WTC11 (cell line): ENCODE measurements at regions not wholly inside any gene's neighbourhood (a gene's known extent, or its start where the extent isn't known, plus 50 kb on each side); places are given as distances from the start of the nearest gene placed in this dataset.

Source experiments
- ATAC-seq: fragments of 200-7000 bp; cut with Tn5 transposase; 2 replicates; pipeline ENCODE4 v1.10.0; 2021; ENCODE audit warnings: mild to moderate bottlenecking, moderate library complexity
- CTCF ChIA-PET: fragments of 300-600 bp; sonication (Branson Sonifier 250); formaldehyde crosslinking; loops from one replicate; lab custom pipeline; 2021; ENCODE audit warnings: antibody characterized with exemption; lab: Charles Lee
- POLR2A ChIA-PET: fragments of 350-600 bp; sonication (Branson Sonifier 250); formaldehyde crosslinking; loops from one replicate; lab custom pipeline; 2021; ENCODE audit warnings: antibody characterized with exemption; lab: Charles Lee
- DNase-seq: peaks from one replicate; pipeline ENCODE4 v3.0.0; 2021; ENCODE audit warnings: low spot score
- H3K27ac Mint-ChIP-seq: 2 replicates; pipeline ENCODE4 v1.8.0; 2021; ENCODE audit warnings: mixed read lengths
- H3K27me3 Mint-ChIP-seq: 2 replicates; pipeline ENCODE4 v1.8.0; 2021; ENCODE audit warnings: low read depth, mild to moderate bottlenecking, moderate library complexity, mixed read lengths
- H3K36me3 Mint-ChIP-seq: 2 replicates; pipeline ENCODE4 v1.8.0; 2021; ENCODE audit warnings: mixed read lengths
- H3K4me1 Mint-ChIP-seq: 2 replicates; pipeline ENCODE4 v1.8.0; 2022; ENCODE audit warnings: mixed read lengths
- H3K4me3 Mint-ChIP-seq: 2 replicates; pipeline ENCODE4 v1.8.0; 2021; ENCODE audit warnings: mild to moderate bottlenecking, moderate library complexity, mixed read lengths
- H3K9me3 Mint-ChIP-seq: 2 replicates; pipeline ENCODE4 v1.8.0; 2021; ENCODE audit warnings: mixed read lengths
- CBFB ChIP-seq: sonication (generic); formaldehyde crosslinking; IDR thresholded peaks from 2 replicates; pipeline ENCODE4 v1.8.1; 2022; ENCODE audit warnings: mild to moderate bottlenecking, low read depth, missing genetic modification reagents
- CDX4 ChIP-seq: fragments of 250-450 bp; sonication (Bioruptor Pico); IDR thresholded peaks from 2 replicates; pipeline ENCODE4 v1.9.0; 2021; ENCODE audit warnings: moderate library complexity, mild to moderate bottlenecking, inconsistent platforms, borderline replicate concordance
- CREM ChIP-seq: sonication (generic); formaldehyde crosslinking; IDR thresholded peaks from 2 replicates; pipeline ENCODE4 v1.8.1; 2022; ENCODE audit warnings: mild to moderate bottlenecking, missing genetic modification reagents, moderate library complexity
- ELF4 ChIP-seq: sonication (generic); formaldehyde crosslinking; IDR thresholded peaks from 2 replicates; pipeline ENCODE4 v1.8.1; 2022; ENCODE audit warnings: low read depth, mild to moderate bottlenecking, moderate library complexity, missing genetic modification reagents
- GTF2I ChIP-seq: fragments of 250-450 bp; sonication (Bioruptor Pico); conservative IDR thresholded peaks from 2 replicates; pipeline ENCODE4 v1.4.0; 2021; ENCODE audit warnings: mild to moderate bottlenecking
- IRF2 ChIP-seq: sonication (generic); formaldehyde crosslinking; IDR thresholded peaks from 2 replicates; pipeline ENCODE4 v1.8.0; 2022; ENCODE audit warnings: low read depth, missing genetic modification reagents, borderline replicate concordance
- JUN ChIP-seq: sonication (generic); formaldehyde crosslinking; IDR thresholded peaks from 2 replicates; pipeline ENCODE4 v1.8.0; 2023; ENCODE audit warnings: mild to moderate bottlenecking, missing genetic modification reagents
- KAT7 ChIP-seq: sonication (generic); formaldehyde crosslinking; IDR thresholded peaks from 2 replicates; pipeline ENCODE4 v1.8.1; 2023; ENCODE audit warnings: missing genetic modification reagents, mild to moderate bottlenecking, borderline replicate concordance
- NFATC4 ChIP-seq: fragments of 250-450 bp; sonication (Bioruptor Pico); IDR thresholded peaks from 2 replicates; pipeline ENCODE4 v1.9.0; 2021; ENCODE audit warnings: mild to moderate bottlenecking
- PRDM15 ChIP-seq: sonication (generic); formaldehyde crosslinking; IDR thresholded peaks from 2 replicates; pipeline ENCODE4 v1.8.0; 2022; ENCODE audit warnings: missing genetic modification reagents
- PRRX2 ChIP-seq: fragments of 250-450 bp; sonication (Bioruptor Pico); IDR thresholded peaks from 2 replicates; pipeline ENCODE4 v1.8.0; 2021; ENCODE audit warnings: mild to moderate bottlenecking
- ZNF138 ChIP-seq: sonication (generic); formaldehyde crosslinking; conservative IDR thresholded peaks from 2 replicates; pipeline ENCODE4 v1.8.1; 2022; ENCODE audit warnings: mild to moderate bottlenecking, moderate library complexity, missing genetic modification reagents
- ZNF263 ChIP-seq: sonication (generic); formaldehyde crosslinking; IDR thresholded peaks from 2 replicates; pipeline ENCODE4 v1.8.1; 2022; ENCODE audit warnings: low read depth, mild to moderate bottlenecking, moderate library complexity, missing genetic modification reagents
- TF ChIP-seq, protein P1 (sequence below): fragments of 250-450 bp; sonication (Bioruptor Pico); conservative IDR thresholded peaks from 2 replicates; pipeline ENCODE4 v1.9.0; 2021; ENCODE audit warnings: mild to moderate bottlenecking
- TF ChIP-seq, protein P2 (sequence below): sonication (generic); formaldehyde crosslinking; IDR thresholded peaks from 2 replicates; pipeline ENCODE4 v1.8.1; 2023; ENCODE audit warnings: mild to moderate bottlenecking, missing genetic modification reagents
- TF ChIP-seq, protein P3 (sequence below): sonication (generic); formaldehyde crosslinking; IDR thresholded peaks from 2 replicates; pipeline ENCODE4 v1.8.1; 2023; ENCODE audit warnings: mild to moderate bottlenecking, missing genetic modification reagents, moderate library complexity
- TF ChIP-seq, protein P4 (sequence below): sonication (generic); formaldehyde crosslinking; IDR thresholded peaks from 2 replicates; pipeline ENCODE4 v1.8.1; 2023; ENCODE audit warnings: mild to moderate bottlenecking, missing genetic modification reagents, borderline replicate concordance

GRCh38 chr2:147782141-147782930, 62.5 kb upstream of the ACVR2A start (continued):
- TF ChIP-seq, protein P1, sequence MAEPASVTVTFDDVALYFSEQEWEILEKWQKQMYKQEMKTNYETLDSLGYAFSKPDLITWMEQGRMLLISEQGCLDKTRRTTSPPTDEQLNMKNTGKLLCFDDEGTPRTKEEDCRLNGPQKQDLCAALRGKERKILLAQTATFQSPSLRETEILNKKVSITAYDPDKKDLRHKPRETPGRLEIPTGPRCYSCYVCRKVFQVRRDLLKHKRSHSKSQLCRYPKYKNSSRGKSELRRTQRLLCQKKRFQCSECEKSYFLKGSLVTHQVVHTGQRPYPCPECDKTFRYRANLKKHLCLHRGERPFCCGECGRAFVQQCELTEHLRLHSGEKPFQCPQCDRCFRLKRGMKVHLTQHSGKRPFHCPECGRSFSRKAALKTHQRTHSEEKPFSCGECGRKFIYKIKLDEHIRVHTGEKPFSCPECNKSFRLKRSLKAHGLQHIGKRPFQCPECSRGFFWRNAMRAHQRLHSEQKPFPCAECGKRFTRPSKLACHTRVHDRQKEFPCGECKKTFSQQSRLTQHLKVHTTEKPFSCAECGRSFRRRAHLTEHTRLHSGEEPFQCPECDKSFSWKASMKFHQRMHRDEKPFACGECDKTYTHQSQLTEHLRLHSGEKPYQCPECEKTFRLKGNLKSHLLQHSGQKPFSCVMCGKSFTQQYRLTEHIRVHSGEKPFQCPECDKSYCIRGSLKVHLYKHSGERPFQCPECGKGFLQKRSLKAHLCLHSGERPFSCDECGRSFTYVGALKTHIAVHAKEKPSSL = no peak

DNA sequence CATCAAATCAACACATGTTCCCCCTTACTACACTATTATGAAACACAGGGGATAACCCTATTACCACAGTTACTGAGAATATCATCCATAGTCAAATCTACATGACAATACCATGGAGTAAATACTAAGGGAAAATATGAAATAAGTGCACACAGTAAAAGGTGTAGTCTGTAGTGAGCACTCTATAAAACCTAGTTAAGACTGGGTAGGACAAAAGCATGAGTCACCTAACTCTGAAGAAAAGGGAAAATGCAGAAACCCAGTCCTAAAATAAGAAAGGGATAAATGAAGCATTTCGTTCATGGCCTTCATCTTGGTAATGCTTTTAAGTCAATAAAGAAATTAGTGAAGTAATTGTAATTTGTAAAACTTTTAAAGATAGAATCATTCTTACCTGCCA, 65.4 kb upstream of the ACVR2A start:
- Mint-ChIP-seq H3K27me3 (no peaks in the 10 kb centered on the region), H3K4me3 (no peak overlapping the region), H3K27ac (no peak overlapping the region), H3K9me3 (peaks cover 8% of the 10 kb centered on the region), H3K4me1 (peaks cover 6% of the 10 kb centered on the region), H3K36me3 (no peaks in the 10 kb centered on the region)
- ATAC-seq (no peak), DNase-seq (no peak)
- ChIA-PET POLR2A (no interaction called here), CTCF (no interaction called here)
- TF ChIP-seq GTF2I (CRISPR knock-in tag) (no peak), KAT7 (CRISPR knock-in tag) (no peak), ZNF263 (CRISPR knock-in tag) (no peak), IRF2 (CRISPR knock-in tag) (no peak)
- TF ChIP-seq, protein P2, sequence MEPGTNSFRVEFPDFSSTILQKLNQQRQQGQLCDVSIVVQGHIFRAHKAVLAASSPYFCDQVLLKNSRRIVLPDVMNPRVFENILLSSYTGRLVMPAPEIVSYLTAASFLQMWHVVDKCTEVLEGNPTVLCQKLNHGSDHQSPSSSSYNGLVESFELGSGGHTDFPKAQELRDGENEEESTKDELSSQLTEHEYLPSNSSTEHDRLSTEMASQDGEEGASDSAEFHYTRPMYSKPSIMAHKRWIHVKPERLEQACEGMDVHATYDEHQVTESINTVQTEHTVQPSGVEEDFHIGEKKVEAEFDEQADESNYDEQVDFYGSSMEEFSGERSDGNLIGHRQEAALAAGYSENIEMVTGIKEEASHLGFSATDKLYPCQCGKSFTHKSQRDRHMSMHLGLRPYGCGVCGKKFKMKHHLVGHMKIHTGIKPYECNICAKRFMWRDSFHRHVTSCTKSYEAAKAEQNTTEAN (CRISPR knock-in tag) = no peak

- POLR2A ChIA-PET = no interaction called here
- no peak for TF ChIP-seq CDX4 (CRISPR knock-in tag)
- TF ChIP-seq NFATC4 (CRISPR knock-in tag) = no peak
- no peak for TF ChIP-seq CREM (CRISPR knock-in tag)
- no peak for TF ChIP-seq CBFB (CRISPR knock-in tag)
- no peak for TF ChIP-seq PRRX2
- no peak for TF ChIP-seq ELF4
Observed at GRCh38 chr2:147777394-147777793, 67.4 kb upstream of the ACVR2A start.

DNA sequence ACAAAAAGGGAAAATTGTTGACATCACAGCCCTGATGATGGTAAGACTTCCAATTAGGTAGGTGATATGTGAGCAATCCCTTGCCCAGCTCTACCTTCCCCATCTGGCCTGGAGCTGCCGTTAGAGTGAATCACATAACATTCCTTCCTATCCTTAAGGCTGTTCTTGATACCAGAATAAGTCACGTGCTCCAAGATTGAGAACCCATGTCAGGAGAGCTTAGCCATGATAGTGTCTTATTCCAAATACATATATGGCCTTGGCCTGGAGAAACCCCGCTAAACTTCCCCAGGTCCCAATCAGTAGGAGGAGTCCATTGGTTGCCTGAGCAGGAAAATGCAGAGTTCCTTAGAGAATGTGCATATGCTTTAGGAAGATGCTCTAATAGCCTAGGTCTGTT, 70.0 kb upstream of the ACVR2A start:
- H3K36me3 Mint-ChIP-seq = no peaks in the 10 kb centered on the region
- peaks cover 11% of the 10 kb centered on the region for H3K9me3 Mint-ChIP-seq
- DNase-seq (no peak), ATAC-seq (no peak)
- peaks cover 14% of the 10 kb centered on the region for H3K4me1 Mint-ChIP-seq
- no peak overlapping the region for H3K27ac Mint-ChIP-seq
- CTCF ChIA-PET = interaction anchor here (1.5 kb wide), 1 partner anchor 443 kb away, joined by 6 read pairs; no protein-coding TSS in a partner anchor
- H3K27me3 Mint-ChIP-seq = no peaks in the 10 kb centered on the region
- POLR2A ChIA-PET = no interaction called here
- H3K4me3 Mint-ChIP-seq = no peak overlapping the region
- TF ChIP-seq PRDM15 = no peak
- TF ChIP-seq ZNF138 = no peak
- no peak for TF ChIP-seq JUN (CRISPR knock-in tag)
- TF ChIP-seq, protein P3, sequence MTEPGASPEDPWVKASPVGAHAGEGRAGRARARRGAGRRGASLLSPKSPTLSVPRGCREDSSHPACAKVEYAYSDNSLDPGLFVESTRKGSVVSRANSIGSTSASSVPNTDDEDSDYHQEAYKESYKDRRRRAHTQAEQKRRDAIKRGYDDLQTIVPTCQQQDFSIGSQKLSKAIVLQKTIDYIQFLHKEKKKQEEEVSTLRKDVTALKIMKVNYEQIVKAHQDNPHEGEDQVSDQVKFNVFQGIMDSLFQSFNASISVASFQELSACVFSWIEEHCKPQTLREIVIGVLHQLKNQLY (CRISPR knock-in tag) = no peak
- TF ChIP-seq ELF4 = no peak
- TF ChIP-seq, protein P4, sequence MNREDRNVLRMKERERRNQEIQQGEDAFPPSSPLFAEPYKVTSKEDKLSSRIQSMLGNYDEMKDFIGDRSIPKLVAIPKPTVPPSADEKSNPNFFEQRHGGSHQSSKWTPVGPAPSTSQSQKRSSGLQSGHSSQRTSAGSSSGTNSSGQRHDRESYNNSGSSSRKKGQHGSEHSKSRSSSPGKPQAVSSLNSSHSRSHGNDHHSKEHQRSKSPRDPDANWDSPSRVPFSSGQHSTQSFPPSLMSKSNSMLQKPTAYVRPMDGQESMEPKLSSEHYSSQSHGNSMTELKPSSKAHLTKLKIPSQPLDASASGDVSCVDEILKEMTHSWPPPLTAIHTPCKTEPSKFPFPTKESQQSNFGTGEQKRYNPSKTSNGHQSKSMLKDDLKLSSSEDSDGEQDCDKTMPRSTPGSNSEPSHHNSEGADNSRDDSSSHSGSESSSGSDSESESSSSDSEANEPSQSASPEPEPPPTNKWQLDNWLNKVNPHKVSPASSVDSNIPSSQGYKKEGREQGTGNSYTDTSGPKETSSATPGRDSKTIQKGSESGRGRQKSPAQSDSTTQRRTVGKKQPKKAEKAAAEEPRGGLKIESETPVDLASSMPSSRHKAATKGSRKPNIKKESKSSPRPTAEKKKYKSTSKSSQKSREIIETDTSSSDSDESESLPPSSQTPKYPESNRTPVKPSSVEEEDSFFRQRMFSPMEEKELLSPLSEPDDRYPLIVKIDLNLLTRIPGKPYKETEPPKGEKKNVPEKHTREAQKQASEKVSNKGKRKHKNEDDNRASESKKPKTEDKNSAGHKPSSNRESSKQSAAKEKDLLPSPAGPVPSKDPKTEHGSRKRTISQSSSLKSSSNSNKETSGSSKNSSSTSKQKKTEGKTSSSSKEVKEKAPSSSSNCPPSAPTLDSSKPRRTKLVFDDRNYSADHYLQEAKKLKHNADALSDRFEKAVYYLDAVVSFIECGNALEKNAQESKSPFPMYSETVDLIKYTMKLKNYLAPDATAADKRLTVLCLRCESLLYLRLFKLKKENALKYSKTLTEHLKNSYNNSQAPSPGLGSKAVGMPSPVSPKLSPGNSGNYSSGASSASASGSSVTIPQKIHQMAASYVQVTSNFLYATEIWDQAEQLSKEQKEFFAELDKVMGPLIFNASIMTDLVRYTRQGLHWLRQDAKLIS (CRISPR knock-in tag) = no peak
- TF ChIP-seq ZNF263 (CRISPR knock-in tag) = no peak

More at GRCh38 chr2:147777394-147777793, 67.4 kb upstream of the ACVR2A start:
- no peak overlapping the region for H3K4me3 Mint-ChIP-seq
- CTCF ChIA-PET = interaction anchor here (0.6 kb wide), 1 partner anchor 243 kb away, joined by 3 read pairs; the partner anchor contains the start of genes MBD5 and ORC4
- H3K9me3 Mint-ChIP-seq = peaks cover 8% of the 10 kb centered on the region
- peaks cover 15% of the 10 kb centered on the region for H3K4me1 Mint-ChIP-seq
- no peaks in the 10 kb centered on the region for H3K36me3 Mint-ChIP-seq
- no peaks in the 10 kb centered on the region for H3K27me3 Mint-ChIP-seq
- H3K27ac Mint-ChIP-seq = no peak overlapping the region
- DNase-seq = no peak
- ATAC-seq = no peak
